ENCODE measurements at regions not wholly inside any gene's neighbourhood (a gene's known extent, or its start where the extent isn't known, plus 50 kb on each side); places are given as distances from the start of the nearest gene placed in this dataset.
"Not testable (repeated sequence)": the region's sequence is repeated elsewhere in the genome, so short reads cannot be mapped to it uniquely, and the experiment has no call there.

DNA sequence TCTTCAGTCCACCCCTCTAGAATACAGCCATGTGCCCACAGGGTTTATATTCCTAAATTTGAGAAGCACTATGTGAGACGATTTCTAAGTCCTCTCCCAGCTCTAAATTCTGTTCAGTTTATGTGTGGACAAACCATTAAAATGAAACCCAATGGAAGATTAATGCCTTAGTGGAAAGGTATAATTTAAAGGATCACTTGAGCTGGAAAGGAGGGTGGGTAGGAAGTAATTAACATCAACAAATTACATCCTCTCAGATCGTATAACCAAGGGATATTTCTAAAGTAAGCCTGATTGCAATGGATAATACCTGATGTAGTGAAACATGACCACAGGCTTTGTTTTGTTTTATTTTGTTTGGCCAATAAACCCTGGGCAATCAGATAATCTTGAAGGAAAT is 511.0 kb upstream of the COBL start:
- no peak for DNase-seq (ENCODE audit: low read depth, low spot score)
- no peak overlapping the region for H3K9ac ChIP-seq (ENCODE audit: insufficient read length)
- no peak overlapping the region for H3K4me3 ChIP-seq
- TF ChIP-seq FOXP2 (optimal IDR thresholded peaks at IDR 0.05; ENCODE audit: control extremely low read depth, extremely low read length, insufficient read depth) = no peak
- no peak overlapping the region for H3K27ac ChIP-seq
- H3K36me3 ChIP-seq (ENCODE audit: insufficient read depth, low read length) = no peaks in the 10 kb centered on the region
- H3K9me3 ChIP-seq (ENCODE audit: low read depth, low read length) = no peaks in the 10 kb centered on the region

DNA sequence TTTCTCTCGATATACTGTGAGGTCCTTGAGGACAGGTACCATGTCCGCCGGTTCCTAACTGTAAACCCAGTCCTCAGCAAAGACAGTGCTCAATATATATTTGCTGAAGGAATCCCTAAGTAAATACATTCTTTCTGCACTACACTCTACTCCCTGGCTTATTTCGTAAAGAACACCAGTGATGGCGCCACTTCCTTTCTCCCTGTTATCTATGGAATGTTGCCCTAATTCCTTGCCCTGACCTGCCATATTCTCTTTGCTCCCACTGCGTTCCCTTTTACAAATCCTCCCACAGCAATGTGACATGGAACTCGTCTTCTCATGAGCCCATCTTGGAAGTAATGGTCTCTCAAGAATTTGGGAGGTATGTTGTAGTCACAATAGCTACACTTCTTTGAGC is 507.4 kb upstream of the COBL start:
- Histone ChIP-seq H3K9ac (ENCODE audit: insufficient read length) (no peak overlapping the region), H3K36me3 (ENCODE audit: insufficient read depth, low read length) (no peaks in the 10 kb centered on the region), H3K9me3 (ENCODE audit: low read depth, low read length) (no peaks in the 10 kb centered on the region), H3K27ac (no peak overlapping the region), H3K4me3 (no peak overlapping the region)
- TF ChIP-seq FOXP2 (optimal IDR thresholded peaks at IDR 0.05; ENCODE audit: control extremely low read depth, extremely low read length, insufficient read depth) (no peak), EZH2 (IDR thresholded peaks at IDR 0.05) (no peak), POLR2AphosphoS5 (IDR thresholded peaks at IDR 0.05; ENCODE audit: borderline replicate concordance, low read depth, low read length) (no peak)
- DNase-seq (ENCODE audit: low read depth, low spot score) = no peak

DNA sequence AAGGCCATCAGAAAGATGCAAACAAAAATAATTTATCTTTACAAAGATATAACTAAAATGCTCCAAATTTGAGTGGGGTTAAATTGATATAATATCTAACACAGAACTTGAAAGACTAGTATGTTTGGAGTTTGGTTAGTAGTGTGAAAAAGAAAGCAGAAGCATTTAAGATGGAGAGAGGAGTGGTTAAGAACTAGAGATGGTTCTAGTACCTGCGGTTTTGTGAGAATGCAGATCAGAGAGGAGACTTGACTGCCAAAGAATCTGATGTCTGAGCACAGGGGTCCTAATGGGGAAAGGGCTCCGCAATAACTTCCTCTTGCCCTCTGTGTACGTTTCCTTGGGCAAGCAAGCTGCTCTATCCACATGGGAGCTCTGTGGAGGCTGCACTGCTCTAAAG is 506.8 kb upstream of the COBL start:
- Histone ChIP-seq H3K4me3 (no peak overlapping the region), H3K9ac (ENCODE audit: insufficient read length) (no peak overlapping the region), H3K36me3 (ENCODE audit: insufficient read depth, low read length) (no peaks in the 10 kb centered on the region), H3K27ac (no peak overlapping the region), H3K9me3 (ENCODE audit: low read depth, low read length) (no peaks in the 10 kb centered on the region)
- no peak for DNase-seq (ENCODE audit: low read depth, low spot score)
- TF ChIP-seq EZH2 (IDR thresholded peaks at IDR 0.05) (no peak), FOXP2 (optimal IDR thresholded peaks at IDR 0.05; ENCODE audit: control extremely low read depth, extremely low read length, insufficient read depth) (no peak), POLR2AphosphoS5 (IDR thresholded peaks at IDR 0.05; ENCODE audit: borderline replicate concordance, low read depth, low read length) (no peak)

DNA sequence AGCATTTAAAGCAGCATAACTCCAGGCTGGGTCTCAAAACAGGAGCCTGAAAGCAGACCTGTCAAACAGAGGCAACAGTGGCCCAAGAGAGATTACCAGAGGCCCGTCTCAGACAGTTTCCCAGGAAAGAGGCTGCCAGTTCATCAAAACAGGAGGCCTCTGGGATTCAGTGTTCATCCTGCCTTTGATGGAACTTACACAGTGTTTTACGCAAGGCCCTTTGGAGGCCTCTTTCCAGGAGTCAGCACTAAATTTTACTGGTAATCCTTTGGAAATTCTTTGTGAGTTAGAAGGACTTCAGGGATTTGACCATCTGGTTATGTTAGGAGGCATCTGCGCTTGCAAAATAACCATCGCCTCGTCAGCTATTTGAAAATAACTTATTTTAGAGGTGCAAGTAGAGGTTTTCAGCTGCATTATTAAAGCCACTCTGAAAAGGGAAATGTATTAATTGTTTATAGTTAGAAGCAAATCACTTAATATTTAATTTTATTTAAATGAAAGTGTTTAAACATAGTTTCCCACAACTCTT is 501.2 kb upstream of the COBL start:
- Histone ChIP-seq H3K9ac (ENCODE audit: insufficient read length) (no peak overlapping the region), H3K36me3 (ENCODE audit: insufficient read depth, low read length) (no peaks in the 10 kb centered on the region), H3K9me3 (ENCODE audit: low read depth, low read length) (no peaks in the 10 kb centered on the region), H3K4me3 (no peak overlapping the region), H3K27ac (no peak overlapping the region)
- TF ChIP-seq EZH2 (IDR thresholded peaks at IDR 0.05) = no peak
- no peak for TF ChIP-seq FOXP2 (optimal IDR thresholded peaks at IDR 0.05; ENCODE audit: control extremely low read depth, extremely low read length, insufficient read depth)
- no peak for TF ChIP-seq POLR2AphosphoS5 (IDR thresholded peaks at IDR 0.05; ENCODE audit: borderline replicate concordance, low read depth, low read length)
- DNase-seq (ENCODE audit: low read depth, low spot score) = no peak

DNA sequence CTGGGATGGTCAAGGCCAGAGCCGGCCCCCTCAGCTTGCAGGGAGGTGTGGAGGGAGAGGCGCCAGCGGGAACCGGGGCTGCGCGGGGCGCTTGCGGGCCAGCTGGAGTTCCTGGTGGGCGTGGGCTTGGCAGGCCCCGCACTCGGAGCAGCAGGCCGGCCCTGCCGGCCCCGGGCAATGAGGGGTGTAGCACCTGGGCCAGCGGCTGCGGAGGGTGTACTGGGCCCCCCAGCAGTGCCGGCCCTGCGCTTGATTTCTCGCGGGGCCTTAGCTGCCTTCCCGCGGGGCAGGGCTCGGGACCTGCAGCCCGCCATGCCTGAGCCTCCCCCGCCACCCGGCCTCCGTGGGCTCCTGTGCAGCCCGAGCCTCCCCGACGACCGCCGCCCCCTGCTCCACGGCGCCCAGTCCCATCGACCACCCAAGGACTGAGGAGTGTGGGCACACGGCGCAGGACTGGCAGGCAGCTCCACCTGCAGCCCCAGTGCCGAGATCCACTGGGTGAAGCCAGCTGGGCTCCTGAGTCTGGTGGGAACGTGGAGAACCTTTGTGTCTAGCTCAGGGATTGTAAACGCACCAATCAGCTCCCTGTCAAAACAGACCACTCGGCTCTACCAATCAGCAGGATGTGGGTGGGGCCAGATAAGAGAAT is 489.3 kb upstream of the COBL start:
- H3K9ac ChIP-seq (ENCODE audit: insufficient read length); H3K27ac ChIP-seq; H3K4me3 ChIP-seq; H3K9me3 ChIP-seq (ENCODE audit: low read depth, low read length); DNase-seq (ENCODE audit: low read depth, low spot score); H3K36me3 ChIP-seq (ENCODE audit: insufficient read depth, low read length): not testable (repeated sequence)

DNA sequence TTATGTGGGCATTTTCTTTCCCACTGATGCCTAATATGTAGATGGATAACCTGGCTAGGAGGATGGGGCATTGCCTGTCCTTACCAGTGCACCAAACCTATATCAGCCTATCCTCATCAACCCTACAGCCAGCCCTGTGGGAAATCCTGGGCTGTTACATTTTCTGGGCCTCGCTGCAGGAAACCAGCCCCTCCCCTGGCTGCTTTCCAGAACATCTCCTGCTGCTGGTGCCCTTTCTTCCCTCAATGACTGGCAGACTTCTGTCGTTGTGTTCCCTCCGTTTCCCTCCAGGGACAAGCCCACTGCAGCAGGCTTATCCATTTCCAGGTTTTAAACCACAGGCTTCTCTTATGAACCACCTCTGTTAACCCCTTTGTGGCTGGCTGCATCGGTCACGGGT is 486.1 kb upstream of the COBL start:
- DNase-seq (ENCODE audit: low read depth, low spot score) = no peak
- Histone ChIP-seq H3K36me3 (ENCODE audit: insufficient read depth, low read length) (no peaks in the 10 kb centered on the region), H3K9ac (ENCODE audit: insufficient read length) (no peak overlapping the region), H3K27ac (no peak overlapping the region), H3K4me3 (no peak overlapping the region), H3K9me3 (ENCODE audit: low read depth, low read length) (no peaks in the 10 kb centered on the region)
- TF ChIP-seq EZH2 (IDR thresholded peaks at IDR 0.05) (no peak), POLR2AphosphoS5 (IDR thresholded peaks at IDR 0.05; ENCODE audit: borderline replicate concordance, low read depth, low read length) (no peak), FOXP2 (optimal IDR thresholded peaks at IDR 0.05; ENCODE audit: control extremely low read depth, extremely low read length, insufficient read depth) (no peak)

DNA sequence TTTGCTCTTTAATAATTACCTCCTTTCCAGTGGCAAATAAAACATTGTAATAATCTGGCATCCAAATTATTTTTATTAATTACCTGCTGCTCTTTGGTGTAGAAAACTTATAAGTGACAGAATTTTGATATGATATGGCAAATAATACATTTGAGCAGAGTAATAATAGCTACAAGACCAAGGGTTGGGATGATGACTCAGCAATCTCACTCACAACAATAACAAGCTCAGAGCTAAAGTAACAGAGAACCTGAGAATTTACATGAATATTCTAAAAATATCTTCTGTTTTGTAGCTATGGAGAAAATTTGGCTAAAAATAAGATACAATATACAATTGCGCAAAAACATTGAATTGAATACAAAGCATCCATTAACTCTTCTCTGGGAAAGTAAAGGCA is 480.8 kb upstream of the COBL start:
- H3K4me3 ChIP-seq = no peak overlapping the region
- no peak overlapping the region for H3K27ac ChIP-seq
- H3K9ac ChIP-seq (ENCODE audit: insufficient read length) = no peak overlapping the region
- no peaks in the 10 kb centered on the region for H3K36me3 ChIP-seq (ENCODE audit: insufficient read depth, low read length)
- H3K9me3 ChIP-seq (ENCODE audit: low read depth, low read length) = no peaks in the 10 kb centered on the region
- DNase-seq (ENCODE audit: low read depth, low spot score) = no peak
- TF ChIP-seq FOXP2 (optimal IDR thresholded peaks at IDR 0.05; ENCODE audit: control extremely low read depth, extremely low read length, insufficient read depth) (no peak), POLR2AphosphoS5 (IDR thresholded peaks at IDR 0.05; ENCODE audit: borderline replicate concordance, low read depth, low read length) (no peak), EZH2 (IDR thresholded peaks at IDR 0.05) (no peak)

DNA sequence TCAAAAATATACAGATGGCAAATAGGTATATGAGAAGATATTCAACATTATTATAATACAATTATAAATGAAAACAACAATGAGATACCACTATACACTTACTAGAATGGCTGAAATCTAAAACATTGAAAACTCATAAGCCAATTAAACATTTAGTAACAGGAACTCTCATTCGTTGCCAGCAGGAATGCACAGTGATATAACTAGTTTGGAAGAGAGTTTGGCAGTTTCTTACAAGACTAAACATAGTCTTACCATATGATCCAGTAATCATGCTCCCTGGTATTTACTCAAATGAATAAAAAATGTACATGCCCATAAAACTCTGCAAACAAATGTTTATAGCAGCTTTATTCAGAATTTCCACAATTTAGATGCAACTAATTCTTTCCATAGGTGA is 476.2 kb upstream of the COBL start:
- no peak for TF ChIP-seq EZH2 (IDR thresholded peaks at IDR 0.05)
- TF ChIP-seq POLR2AphosphoS5 (IDR thresholded peaks at IDR 0.05; ENCODE audit: borderline replicate concordance, low read depth, low read length) = no peak
- TF ChIP-seq FOXP2 (optimal IDR thresholded peaks at IDR 0.05; ENCODE audit: control extremely low read depth, extremely low read length, insufficient read depth) = no peak
- no peak overlapping the region for H3K27ac ChIP-seq
- H3K36me3 ChIP-seq (ENCODE audit: insufficient read depth, low read length) = no peaks in the 10 kb centered on the region
- DNase-seq (ENCODE audit: low read depth, low spot score) = no peak
- H3K9me3 ChIP-seq (ENCODE audit: low read depth, low read length) = no peaks in the 10 kb centered on the region
- no peak overlapping the region for H3K4me3 ChIP-seq
- H3K9ac ChIP-seq (ENCODE audit: insufficient read length) = no peak overlapping the region

DNA sequence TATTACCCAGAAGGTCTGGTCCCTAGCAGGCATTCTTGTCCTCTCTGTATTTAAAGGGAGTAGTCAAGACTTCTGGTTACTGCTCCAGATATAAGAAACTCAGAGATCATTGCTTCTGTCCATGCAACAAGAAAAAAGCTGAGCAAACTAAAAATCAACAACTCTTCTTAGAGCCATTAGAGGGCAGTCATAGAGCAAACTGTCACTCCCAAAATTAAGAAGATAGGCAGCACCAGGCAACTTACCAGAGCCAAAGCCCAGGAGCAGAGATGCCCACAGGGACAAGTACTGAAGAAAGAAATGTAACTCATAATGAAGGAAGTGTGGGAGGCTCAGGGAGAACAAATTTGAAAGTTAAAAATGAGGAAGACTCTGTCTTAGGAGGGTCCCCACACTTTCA is 472.9 kb upstream of the COBL start:
- Histone ChIP-seq H3K36me3 (ENCODE audit: insufficient read depth, low read length) (no peaks in the 10 kb centered on the region), H3K27ac (no peak overlapping the region), H3K9ac (ENCODE audit: insufficient read length) (no peak overlapping the region), H3K9me3 (ENCODE audit: low read depth, low read length) (no peaks in the 10 kb centered on the region), H3K4me3 (no peak overlapping the region)
- TF ChIP-seq EZH2 (IDR thresholded peaks at IDR 0.05) (no peak), FOXP2 (optimal IDR thresholded peaks at IDR 0.05; ENCODE audit: control extremely low read depth, extremely low read length, insufficient read depth) (no peak), POLR2AphosphoS5 (IDR thresholded peaks at IDR 0.05; ENCODE audit: borderline replicate concordance, low read depth, low read length) (no peak)
- no peak for DNase-seq (ENCODE audit: low read depth, low spot score)
